GM12872 (cell line): ENCODE measurements at regions not wholly inside any gene's neighbourhood (a gene's known extent, or its start where the extent isn't known, plus 50 kb on each side); places are given as distances from the start of the nearest gene placed in this dataset.

Experiments
- CTCF ChIP-seq: IDR thresholded peaks from 3 replicates; pipeline ENCODE4 v1.5.1; 2011; ENCODE audit warnings: low read depth, mild to moderate bottlenecking, low read length, moderate library complexity; ENCODE audit not compliant: insufficient read depth

DNA sequence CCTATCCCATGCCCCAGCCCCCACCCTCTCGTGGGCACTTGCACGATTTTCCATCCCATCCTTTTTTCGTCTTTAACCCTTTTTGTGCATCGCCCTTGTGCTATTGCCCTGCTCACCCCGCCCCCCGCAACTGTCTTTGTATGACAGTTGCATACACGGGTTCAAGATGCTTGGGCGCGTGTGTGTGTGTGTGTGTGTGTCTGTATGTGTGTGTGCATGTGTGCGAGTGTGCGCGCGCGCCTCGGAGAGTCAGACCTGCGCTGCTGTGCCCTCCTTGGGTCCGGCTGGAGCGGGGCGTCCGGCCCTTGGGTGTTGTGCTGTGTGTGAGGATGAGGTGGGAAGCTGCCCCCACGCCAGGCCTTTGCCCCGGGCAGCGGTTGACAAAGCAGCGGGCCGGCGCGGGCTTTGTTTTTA is 230.7 kb downstream of the HAUS1 start:
- no peak for TF ChIP-seq CTCF

DNA sequence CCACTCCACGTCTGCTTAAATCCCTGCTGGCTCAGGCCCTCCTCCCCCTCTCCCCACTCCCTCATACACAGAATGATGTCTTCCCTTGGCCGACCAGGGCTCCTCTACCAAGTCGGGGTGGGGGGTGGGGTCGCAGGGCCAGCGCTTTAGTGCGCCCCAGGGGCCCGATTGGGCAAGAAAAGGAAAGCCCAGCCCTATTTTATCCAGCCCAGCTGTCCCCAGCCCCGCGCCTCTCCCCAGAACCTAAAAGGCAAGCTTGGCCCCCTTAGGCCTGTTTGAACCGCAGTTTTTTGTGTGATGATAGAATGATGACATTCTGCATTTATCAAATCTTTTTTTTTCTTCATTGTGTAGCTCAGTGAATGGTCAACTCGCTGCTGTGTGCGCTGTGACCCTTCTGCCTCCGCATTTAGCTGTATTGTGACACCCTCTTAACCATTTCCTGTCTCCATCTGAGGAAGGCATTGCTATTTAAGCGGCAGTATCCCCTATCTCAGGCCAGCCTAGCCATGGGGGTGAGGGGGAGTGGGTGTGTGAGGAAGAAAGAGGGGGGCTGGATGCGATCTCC is 231.4 kb downstream of the HAUS1 start:
- no peak for TF ChIP-seq CTCF

DNA sequence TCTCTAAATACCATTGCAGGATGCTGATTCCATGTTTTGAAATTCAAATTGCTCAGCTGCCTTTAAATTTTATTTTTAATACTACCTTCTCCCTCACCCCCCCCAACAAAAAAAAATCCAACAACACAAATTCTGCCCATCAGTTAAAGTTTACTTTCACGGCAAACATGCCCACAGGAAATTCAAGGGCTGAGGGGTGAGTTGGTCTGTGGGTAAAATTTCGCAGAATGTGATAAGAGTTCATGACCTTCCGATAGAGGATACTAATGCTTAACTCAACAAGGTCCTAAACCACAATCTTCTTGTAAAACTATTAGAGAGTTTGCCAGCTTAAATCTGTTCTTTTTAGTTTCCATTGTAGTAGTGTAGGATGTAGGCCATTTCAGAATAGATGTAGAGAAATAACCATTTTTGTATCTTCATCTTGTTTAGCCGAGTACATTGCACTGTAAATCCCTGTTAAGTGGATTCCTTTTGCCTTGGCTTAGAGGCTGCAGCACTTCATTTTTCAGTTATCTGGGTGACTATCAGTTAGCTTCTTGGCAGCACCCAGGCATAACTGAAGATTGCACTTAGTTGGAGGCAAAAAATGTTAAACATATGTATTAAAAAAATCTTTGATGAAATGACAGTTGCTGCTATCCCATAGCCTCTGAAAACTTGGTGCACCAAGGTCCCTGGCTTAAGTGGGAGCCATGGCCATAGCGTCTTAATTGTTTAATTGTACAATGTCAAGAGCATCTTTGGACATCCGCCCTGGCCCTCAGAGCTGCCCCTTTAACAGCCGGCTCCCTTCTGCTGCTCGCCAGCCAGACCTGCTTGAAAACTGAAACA is 232.3 kb downstream of the HAUS1 start:
- no peak for TF ChIP-seq CTCF

DNA sequence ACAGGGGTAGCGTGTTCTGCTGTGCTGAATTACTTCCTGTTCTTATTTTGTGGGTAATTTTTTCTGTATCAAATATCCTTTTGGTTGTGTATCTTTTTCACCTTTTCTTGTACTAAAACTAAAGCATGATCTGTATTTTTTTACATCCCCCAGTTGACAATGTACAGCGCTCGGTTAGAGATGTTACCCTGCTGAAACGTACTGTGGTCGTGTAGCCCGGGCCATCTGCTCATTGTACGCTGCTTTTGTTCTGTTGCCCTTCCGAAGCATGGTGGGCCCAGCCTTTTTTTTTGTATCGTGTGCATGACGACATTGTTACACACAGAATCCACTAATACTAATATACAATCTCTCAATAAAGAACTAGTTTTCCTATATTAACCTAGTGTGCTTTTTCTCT is 233.1 kb downstream of the HAUS1 start:
- TF ChIP-seq CTCF = no peak

GRCh38 chr18:46338205-46338604 is 234.0 kb downstream of the HAUS1 start:
- TF ChIP-seq CTCF = no peak

DNA sequence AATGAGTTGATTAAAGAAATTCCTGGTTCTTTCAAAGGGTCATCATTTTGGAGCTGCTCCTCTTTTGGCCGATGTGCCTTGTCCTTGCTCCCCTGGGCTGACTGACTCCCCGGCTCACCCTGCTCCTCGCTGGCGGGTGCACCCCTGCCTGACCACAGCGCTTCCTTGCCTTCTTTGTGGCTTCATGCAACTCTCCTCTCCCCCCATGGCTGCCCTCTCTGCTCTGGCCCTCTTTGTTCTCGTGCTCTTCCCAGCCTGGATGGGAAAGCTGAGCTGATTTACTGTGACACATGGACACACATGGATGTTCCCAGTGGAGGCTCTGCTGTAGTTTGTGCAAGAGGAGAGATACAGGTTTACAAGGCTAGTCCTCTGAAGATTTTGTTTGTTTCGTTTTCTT is 234.6 kb downstream of the HAUS1 start:
- no peak for TF ChIP-seq CTCF

DNA sequence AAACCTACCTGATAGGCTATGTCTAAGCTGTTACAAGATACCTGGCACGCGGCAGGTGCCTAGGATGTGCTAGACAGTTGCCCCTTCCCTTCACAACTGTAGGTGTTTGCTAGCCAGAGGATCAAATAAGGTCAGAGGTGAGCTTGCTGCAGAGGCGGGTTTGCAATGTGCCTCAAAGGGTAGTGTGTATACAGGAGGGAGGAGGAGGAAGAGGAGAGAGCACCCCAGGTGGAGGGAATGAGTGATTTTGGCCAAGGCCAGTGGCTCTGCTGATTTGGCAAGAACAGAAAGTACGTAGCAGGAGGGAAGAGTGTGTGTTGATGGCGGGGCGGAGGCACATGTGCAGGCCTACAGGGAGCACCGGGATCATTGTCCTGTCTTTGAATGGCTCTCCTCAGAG is 236.5 kb downstream of the HAUS1 start:
- TF ChIP-seq CTCF = no peak
